GM21825 (cell line): ENCODE measurements at regions not wholly inside any gene's neighbourhood (a gene's known extent, or its start where the extent isn't known, plus 50 kb on each side); places are given as distances from the start of the nearest gene placed in this dataset.
"Not testable (repeated sequence)": the region's sequence is repeated elsewhere in the genome, so short reads cannot be mapped to it uniquely, and the experiment has no call there.

Source experiments
- ATAC-seq: cut with Tn5 transposase; IDR thresholded peaks from one replicate; pipeline ENCODE4 v1.9.1; 2021; ENCODE audit warnings: mild to moderate bottlenecking, moderate library complexity; ENCODE audit not compliant: unreplicated experiment

- no peak for ATAC-seq
Observed at GRCh38 chr13:65265988-65266387, 1964.1 kb downstream of the PCDH9 start.

- no peak for ATAC-seq
Observed at GRCh38 chr13:65264066-65264465, 1966.1 kb downstream of the PCDH9 start.

- ATAC-seq: no peak
Observed at GRCh38 chr13:65260946-65261891, 1968.9 kb downstream of the PCDH9 start.

- ATAC-seq: no peak
Observed at GRCh38 chr13:65240773-65241172, 1989.4 kb downstream of the PCDH9 start.

GRCh38 chr13:65236841-65237418 lies 1993.2 kb downstream of the PCDH9 start:
- ATAC-seq: no peak

GRCh38 chr13:65217471-65217995 lies 2012.6 kb downstream of the PCDH9 start:
- ATAC-seq: no peak

- ATAC-seq: not testable (repeated sequence)
Observed at GRCh38 chr13:65202845-65203244, 2027.3 kb downstream of the PCDH9 start.

GRCh38 chr13:65188721-65189120 lies 2041.4 kb downstream of the PCDH9 start:
- ATAC-seq: no peak

- no peak for ATAC-seq
Observed at GRCh38 chr13:65168026-65168425, 2062.1 kb downstream of the PCDH9 start.

- ATAC-seq: no peak
Observed at GRCh38 chr13:65166675-65167074, 2063.5 kb downstream of the PCDH9 start.

- no peak for ATAC-seq
Observed at GRCh38 chr13:65159803-65160202, 2070.3 kb downstream of the PCDH9 start.

- ATAC-seq: no peak
Observed at GRCh38 chr13:65155861-65156260, 2074.3 kb downstream of the PCDH9 start.

GRCh38 chr13:65154661-65155447 lies 2075.3 kb downstream of the PCDH9 start:
- ATAC-seq: no peak

GRCh38 chr13:65149687-65150086 lies 2080.4 kb downstream of the PCDH9 start:
- no peak for ATAC-seq

GRCh38 chr13:65143920-65144319 lies 2086.2 kb downstream of the PCDH9 start:
- ATAC-seq: no peak

- no peak for ATAC-seq
Observed at GRCh38 chr13:65133094-65133493, 2097.0 kb downstream of the PCDH9 start.

- no peak for ATAC-seq
Observed at GRCh38 chr13:65125236-65125635, 2104.9 kb downstream of the PCDH9 start.

- no peak for ATAC-seq
Observed at GRCh38 chr13:65112531-65112941, 2117.6 kb downstream of the PCDH9 start.

GRCh38 chr13:65112123-65112522 lies 2118.0 kb downstream of the PCDH9 start:
- no peak for ATAC-seq

GRCh38 chr13:65111223-65111622 lies 2118.9 kb downstream of the PCDH9 start:
- no peak for ATAC-seq

GRCh38 chr13:65104436-65104835 lies 2125.7 kb downstream of the PCDH9 start:
- ATAC-seq: not testable (repeated sequence)
